HG02610 (cell line): ENCODE measurements at regions not wholly inside any gene's neighbourhood (a gene's known extent, or its start where the extent isn't known, plus 50 kb on each side); places are given as distances from the start of the nearest gene placed in this dataset.
"Not testable (repeated sequence)": the region's sequence is repeated elsewhere in the genome, so short reads cannot be mapped to it uniquely, and the experiment has no call there.

Experiments
- ATAC-seq: cut with Tn5 transposase; IDR thresholded peaks from one replicate; pipeline ENCODE4 v1.9.1; 2021; ENCODE audit warnings: mild to moderate bottlenecking, moderate library complexity; ENCODE audit not compliant: unreplicated experiment

DNA sequence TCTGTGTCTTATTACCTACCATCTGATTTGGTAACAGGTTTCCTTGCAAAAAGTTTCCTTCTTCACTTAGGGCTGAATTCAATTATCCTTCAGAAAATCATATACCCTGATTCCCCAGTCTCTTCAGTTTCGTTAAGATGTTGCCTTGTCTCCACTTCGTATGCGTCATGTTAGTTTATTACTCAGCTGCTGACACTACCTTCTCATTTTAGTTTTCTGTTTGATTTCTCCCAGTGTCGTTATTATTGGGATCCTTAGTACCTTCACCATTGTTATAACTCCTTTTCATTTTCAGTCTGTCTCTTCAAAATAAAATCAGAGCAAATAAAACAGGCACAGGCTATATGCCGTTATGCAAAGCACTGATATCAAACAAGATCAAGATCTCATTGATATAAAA, 87.5 kb upstream of the RBPJ start:
- ATAC-seq = no peak

DNA sequence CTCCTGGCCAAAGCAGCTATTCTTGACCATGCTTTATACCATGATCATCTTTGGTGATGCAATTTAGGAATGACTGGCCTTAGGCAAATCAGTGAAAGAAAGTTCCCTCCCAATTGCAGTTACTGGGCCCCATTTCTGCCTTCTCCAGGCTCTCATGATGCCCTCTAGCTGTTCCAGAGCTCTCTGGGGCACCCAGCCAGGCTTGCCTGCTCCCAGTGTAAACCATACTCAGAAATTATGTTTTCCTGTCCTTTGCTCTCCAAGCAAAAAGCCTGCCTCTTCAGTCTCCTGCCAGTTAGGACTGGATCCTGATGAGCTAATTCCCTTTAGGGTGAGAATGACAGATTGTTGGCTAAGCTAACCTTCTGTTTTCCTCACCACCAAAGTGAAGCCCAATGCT, 85.3 kb upstream of the RBPJ start:
- ATAC-seq = no peak

DNA sequence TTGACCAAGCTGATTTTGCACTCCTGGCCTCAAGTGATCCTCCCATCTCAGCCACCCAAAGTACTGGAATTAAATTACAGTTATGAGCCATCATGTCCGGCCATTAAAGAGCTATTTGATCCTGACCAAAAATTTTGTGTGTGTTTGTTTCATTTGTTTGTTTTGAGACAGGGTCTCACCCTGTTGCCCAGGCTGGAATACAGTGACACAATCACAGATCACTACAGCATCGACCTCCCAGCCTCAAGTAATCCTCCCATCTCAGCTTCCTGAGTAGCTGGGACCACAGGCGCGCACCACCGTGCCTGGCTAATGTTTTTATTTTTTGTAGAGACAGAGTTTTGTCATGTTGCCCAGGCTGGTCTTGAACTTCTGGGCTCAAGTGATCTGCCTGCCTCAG, 82.9 kb upstream of the RBPJ start:
- no peak for ATAC-seq

DNA sequence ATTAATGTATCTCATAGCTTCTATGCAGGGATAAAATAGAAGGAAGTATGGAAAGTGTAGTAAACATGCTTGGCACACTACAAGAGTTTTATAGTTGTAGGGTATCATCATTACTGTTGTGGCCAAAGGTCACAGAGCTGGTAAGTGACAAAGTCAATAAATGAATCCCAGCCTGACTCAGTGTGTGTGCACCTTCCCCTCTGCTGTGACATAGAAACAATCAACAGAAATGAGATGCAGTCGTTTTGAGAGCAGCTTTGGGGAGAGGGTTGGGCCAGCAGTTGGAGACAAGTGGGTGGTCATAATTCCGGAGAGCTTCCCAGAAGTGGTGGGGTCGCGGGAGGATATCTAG, 82.4 kb upstream of the RBPJ start:
- no peak for ATAC-seq

DNA sequence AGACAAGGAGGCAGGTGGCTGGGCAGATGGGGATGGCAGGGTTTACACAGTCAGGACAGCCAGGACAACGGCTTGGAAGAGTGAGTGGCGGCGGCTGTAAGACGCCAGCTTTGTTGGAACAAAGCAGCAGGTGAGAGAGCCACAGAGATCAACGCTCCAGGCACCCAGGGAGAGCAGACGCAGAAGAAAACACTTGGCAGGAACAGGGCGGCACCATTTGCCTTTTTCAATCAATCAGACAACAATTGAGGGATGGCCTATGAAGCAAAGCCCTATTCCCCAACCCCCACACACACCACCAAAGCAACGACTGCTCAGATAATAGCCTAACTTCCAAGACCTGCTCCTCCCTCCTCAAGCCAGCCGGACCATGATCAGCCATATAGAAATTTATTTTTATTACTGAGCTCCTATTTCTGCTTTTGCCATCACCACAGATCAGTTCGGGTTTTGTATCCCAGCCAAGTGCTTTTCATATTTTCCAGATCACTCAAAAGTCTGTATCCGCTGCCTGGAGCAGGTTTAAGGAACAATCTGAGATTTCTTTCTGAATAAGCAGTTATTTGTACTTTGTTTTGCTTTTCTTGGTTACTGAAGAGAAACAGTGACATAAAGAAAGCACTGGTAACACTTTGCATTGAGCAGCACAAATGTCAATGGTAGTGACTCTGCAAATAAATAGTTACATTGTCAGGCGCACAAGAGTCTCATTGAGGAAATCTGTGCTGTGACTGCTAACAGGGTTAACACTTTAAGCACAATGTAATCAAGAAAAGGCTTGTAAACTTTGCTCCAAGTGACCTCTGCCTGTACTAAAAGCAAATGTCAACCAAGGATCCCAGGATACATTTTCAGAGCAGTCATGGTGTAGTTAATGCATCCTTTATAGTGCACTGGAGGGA, 81.8 kb upstream of the RBPJ start:
- no peak for ATAC-seq

DNA sequence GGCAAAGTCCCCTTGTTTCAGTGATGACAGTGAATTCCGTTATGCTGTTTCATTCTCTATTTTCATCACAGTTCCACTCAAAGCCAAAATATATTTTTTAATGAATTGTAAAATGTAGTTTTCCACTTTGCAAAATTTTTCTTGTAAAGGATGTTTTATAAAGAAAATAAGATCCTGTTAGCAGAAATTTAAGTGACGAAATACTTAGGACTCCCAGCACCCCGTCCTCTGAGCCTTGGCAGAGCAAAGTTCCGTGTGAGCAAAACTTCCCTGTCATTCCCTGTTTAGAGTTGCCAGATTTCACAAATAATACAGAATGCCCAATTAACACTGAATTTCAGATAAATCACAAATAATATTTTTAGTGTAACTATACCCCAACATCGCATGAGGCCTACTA, 81.0 kb upstream of the RBPJ start:
- no peak for ATAC-seq

DNA sequence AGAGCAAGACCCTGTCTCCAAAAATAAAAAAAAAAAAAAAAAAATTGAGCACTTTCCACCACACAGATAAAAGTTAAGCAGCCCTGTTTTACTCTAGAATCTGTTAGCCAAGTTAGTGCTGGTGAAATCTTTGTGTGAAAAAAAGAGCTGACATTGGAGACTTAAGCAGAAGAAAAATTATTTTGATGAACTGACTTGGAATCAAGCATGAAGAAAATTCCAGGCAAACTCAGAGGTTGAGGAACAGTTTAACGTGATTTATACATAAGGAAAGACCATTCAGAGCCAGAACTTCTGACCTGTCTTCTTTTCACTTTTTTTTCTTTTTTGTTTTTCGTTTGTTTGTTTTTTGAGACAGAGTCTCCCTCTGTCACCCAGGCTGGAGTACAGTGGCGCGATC, 79.6 kb upstream of the RBPJ start:
- ATAC-seq = no peak

DNA sequence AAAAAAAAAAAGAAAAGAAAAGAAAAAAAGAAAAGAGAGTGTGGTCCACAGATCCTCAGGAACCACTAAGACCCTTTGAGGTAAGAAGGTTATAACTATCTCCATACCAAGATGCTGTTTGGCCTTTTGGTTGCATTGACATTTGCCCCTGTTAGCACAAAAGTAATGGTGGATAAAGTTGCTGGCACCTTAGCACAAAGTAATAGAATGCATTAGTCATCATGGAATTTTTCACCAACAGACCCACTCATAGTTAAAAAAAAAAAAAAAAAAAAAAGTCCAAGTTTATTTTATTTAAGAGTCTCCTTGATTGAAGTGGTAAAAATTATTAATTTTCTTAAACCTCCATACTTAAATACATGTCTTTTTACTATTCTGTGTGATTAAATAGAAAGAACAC, 78.4 kb upstream of the RBPJ start:
- ATAC-seq = no peak

DNA sequence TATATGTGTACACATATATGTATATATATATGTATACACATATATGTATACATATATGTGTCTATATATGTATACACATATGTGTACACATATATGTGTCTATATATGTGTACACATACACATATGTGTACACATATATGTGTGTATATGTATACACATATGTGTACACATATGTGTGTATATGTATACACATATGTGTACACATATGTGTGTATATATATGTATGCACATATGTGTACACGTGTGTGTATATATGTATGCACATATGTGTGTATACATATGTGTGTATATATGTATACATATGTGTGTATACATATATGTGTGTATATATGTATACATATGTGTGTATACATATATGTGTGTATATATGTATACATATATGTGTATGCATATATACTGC, 76.7 kb upstream of the RBPJ start:
- not testable (repeated sequence) for ATAC-seq

DNA sequence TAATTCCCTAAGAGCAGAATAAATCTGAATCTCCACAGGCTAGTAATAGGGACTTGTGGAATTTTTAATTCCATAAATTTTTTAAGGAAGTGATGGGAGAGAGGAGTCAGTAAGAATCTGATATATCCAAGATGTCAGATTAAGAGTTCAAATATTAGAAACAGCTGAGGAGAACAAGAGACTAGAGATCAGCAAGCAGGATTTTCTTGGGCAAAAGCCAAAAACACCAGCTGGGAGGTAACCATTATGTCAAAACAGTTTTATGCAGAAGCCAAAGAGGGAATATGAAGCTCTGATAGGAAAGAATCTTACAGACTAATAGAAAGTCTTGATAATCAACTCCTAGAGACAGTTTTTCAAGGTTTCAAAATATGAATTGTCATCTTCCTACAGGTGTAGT, 72.2 kb upstream of the RBPJ start:
- no peak for ATAC-seq

DNA sequence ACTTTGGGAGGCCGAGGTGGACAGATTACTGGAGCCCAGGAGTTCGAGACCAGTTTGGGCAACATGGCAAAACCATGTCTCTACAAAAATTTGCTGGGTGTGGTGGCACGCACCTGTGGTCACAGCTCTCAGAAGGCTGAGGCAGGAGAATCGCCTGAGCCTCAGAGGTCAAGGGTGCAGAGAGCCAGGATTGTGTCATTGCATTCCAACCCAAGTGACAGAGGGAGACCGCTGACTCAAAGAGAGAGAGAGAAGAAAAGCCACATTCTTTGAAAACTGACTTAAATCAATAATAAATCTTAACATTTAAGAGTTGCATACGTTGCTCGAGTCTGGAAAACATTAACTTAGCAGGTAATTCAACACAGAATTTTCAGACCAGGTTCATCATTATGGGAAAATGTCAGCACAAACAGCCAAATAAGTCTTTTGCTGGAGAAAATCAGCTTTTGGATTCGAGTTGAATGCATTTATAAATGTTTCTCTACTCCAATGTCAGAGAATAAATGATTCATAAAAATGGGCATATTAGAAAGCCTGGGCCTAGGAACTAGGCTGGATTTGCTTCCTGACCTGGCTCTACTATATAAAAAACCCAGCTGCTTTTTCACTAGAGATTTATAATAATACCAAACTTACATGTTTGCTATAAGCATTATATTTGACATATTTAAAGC, 68.3 kb upstream of the RBPJ start:
- ATAC-seq = peak; percentile 75

DNA sequence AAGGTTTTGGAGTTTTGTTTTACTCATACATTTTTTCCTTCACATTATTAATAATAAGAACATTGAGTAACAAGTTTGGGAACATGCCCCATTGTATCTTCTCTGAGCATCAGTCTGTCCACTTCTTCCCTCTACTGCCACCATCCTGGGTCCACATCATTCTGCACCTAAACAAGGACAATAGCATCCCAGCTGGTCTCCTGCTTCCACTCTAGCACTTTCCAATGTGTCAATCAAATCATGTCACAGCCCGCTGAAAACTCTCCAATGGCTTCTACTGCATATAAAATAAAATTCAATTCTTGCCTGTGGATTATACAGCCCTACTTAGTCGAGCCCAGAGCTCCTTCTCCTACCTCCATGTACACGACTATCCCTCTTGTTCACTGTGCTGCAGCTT, 66.8 kb upstream of the RBPJ start:
- no peak for ATAC-seq

DNA sequence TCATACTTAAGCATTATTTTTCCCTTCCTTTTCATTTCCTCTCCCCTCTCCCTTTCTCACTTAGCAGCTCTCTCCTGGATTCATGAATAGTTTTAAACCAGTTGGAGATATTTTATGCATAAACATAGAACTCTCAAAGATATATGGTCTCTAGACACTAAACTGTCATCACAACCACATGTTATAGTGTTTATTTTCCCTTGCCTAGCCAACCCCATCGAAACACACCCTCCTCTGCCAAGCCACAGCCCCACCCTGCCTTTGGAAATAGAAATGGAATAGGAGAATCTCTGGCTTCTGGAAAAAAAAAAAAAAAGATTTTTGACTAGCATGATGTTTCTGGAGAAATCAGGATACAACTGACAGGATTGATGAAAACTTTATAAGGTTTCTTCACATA, 64.8 kb upstream of the RBPJ start:
- no peak for ATAC-seq

DNA sequence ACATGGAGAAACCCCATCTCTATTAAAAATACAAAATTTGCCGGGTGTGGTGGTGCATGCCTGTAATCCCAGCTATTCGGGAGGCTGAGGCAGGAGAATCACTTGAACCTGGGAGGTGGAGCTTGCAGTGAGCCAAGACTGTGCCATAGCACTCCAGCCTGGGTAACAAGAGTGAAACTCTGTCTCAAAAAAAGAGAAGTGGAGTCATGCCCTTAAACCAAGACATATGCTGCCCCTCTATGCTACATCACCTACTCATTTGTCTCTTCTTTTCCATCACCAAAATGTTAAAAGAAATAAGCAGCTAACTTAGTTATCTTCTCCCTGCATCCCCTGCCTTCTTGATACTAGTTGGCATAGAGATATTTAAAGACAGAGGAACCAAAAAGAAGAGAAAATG, 63.4 kb upstream of the RBPJ start:
- ATAC-seq = peak; percentile 3

DNA sequence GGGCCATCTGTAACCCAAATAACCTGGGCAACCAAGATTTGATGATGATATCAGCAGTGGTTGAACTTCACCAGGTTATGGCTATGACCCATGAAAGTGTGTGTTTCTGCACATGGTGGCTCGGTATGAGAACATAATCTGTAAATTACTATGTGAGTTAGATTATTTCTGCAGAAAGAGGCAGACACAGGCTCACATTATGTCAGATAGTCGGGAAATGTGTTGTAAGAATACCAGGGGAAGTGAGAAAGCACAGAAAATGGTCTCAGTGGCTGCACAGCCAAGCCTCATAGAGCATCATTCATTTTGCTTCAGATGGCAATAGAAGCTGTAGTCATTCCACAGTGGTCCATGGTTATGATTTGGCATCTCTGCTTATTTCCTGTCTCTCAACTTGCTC, 63.0 kb upstream of the RBPJ start:
- ATAC-seq = peak; percentile 91

DNA sequence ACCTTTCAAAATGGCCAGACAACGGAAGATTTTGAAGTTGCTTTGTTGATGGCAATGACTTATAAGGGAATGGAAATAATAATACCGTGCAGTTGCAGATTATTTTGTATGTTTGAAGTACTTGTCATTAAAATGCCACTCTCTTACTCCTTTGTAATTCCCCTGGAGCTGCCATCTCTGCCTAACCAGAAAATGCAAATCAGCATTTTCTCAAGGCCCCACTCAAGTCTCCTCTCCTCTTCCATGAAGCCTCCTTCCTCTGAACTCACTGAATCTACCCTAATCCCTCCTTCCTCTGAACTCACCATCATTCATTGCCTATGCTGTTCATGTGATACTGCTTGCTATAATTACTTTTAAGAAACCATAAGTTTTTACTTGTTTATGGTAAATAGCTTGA, 60.2 kb upstream of the RBPJ start:
- ATAC-seq = no peak

DNA sequence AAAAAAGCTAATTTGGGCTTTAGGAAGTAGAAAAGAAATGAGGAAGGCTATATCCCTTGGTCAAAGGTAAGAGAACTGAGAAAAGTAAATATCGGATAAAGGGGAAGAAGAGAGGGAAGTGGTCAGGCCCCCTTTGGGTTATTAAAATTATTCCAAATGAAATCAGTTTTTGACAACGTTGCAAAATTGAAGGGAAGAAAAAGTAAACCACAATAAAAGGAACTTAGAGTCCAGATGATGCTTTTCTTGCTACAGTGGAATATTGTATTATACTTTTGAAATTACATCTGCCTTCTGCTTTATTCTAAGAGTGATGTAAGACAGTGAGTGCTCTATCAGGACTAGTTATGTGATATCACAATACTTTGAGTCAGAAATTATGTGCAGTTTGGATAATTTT, 59.4 kb upstream of the RBPJ start:
- no peak for ATAC-seq

DNA sequence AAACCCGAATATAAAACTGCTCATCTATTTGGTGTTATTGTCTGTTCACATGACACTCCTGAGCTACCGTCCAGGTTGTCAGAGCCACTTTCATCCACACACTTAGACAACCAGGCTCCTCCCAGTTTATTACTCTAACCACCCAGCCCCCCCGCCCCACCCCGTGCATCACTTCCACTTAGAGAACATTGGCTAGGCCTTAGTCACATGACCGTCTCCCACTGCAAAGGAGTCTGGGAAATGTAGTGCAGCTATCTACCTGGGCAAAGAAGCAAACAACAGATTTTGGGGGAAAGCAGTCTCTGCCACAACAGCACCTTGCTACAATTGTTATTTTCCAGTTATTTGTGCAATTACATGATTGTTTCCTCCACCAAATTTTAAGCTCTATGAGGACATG, 57.6 kb upstream of the RBPJ start:
- ATAC-seq = no peak

DNA sequence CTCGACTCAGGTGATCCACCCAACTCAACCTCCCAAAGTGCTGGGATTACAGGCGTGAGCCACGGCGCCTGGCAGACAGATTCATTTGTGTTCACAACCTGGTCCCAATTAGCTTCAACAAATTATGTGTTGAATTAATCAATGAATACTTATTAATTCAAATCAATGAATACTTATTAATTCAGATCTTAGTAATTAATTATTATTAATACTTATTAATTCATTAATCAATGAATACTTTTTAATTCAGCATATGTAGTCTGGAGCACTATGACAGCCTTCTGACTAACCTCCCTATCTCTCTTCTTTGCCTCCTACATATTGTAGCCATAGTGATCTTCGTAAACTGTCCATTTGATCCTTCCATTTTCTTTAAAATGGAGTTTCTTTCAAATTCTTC, 56.7 kb upstream of the RBPJ start:
- no peak for ATAC-seq

DNA sequence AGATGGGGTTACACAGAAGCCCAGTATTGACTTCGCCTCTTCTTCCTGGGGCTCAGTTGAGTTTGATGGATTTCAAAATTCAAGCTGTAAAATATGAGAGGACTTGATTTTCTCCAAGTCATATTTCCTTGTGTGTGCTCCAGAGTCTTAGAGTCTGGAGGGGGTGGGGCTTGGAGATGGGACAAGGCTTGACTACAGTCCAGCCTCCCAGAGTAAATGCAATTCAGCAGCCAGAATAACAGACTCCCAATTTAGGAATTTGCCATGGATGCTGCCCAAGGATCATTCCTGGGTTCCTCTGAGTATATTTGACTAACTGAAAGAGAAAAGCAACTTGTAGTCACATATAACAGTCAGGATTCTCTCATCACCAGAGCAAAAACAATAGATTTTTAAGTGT, 53.7 kb upstream of the RBPJ start:
- ATAC-seq = no peak

DNA sequence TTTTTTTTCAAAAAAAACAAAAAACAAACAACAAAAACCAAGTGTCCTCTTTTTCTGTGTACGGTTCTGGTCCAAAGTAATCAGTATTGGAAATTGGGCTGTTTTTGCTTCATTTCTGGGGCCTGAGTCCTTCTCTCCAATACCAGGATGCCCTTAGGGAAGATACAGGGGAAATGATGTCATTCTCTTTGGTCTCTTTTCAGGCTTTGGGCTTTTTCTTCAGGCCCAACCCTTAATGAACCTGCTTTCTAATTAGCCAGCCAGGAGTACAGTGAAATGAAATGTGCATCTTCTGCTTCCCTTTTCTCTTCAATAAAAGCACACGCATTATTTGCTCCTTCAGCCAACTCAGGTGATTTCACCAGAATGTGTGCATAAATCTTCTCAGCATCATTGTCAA, 52.6 kb upstream of the RBPJ start:
- no peak for ATAC-seq

DNA sequence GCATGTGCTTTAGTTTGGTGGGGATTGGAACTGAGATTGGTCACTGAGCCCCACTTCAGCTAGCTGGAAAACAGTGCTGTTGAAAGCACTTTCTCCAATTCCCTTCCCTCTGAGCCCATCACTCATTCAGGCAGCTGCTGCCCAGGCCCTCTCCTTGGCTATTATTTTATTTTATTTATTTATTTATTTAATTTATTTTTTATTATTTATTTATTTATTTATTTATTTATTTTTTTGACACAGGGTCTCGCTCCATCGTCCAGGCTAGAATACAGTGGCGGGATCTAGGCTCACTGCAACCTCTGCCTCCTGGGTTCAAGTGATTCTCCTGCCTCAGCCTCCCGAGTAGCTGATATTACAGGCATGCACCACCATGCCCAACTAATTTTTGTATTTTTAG, 51.8 kb upstream of the RBPJ start:
- ATAC-seq = no peak
